ENCODE measurements at regions not wholly inside any gene's neighbourhood (a gene's known extent, or its start where the extent isn't known, plus 50 kb on each side); places are given as distances from the start of the nearest gene placed in this dataset.

GRCh38 chr1:200275415-200275814 is 134.4 kb downstream of the ZNF281 start:
- Histone ChIP-seq H3K27ac (no peak overlapping the region), H3K27me3 (peaks cover 0 to 3% of the 10 kb centered on the region in 2 donors), H3K9me3 (no peaks in the 10 kb centered on the region), H3K4me3 (no peak overlapping the region), H3K4me1 (no peaks in the 10 kb centered on the region), H3K36me3 (no peaks in the 10 kb centered on the region)
- no peak for DNase-seq
- intact Hi-C loops (cut with DNase I; ENCODE audit: low total_unique reads) = loop anchor here (10.0 kb wide), 1 partner anchor 209 kb away; no protein-coding TSS in a partner anchor
- TF ChIP-seq CTCF (IDR thresholded peaks at IDR 0.05) = no peak

GRCh38 chr1:200274116-200274515 is 135.7 kb downstream of the ZNF281 start:
- no peak for TF ChIP-seq CTCF (IDR thresholded peaks at IDR 0.05)
- H3K27me3 ChIP-seq = peaks cover 0 to 3% of the 10 kb centered on the region in 2 donors
- intact Hi-C loops (cut with DNase I; ENCODE audit: low total_unique reads) = loop anchor here (10.0 kb wide), 1 partner anchor 211 kb away; no protein-coding TSS in a partner anchor
- no peaks in the 10 kb centered on the region for H3K4me1 ChIP-seq
- no peak overlapping the region for H3K4me3 ChIP-seq
- no peak for DNase-seq
- no peak overlapping the region for H3K27ac ChIP-seq
- no peaks in the 10 kb centered on the region for H3K36me3 ChIP-seq
- no peaks in the 10 kb centered on the region for H3K9me3 ChIP-seq

DNA sequence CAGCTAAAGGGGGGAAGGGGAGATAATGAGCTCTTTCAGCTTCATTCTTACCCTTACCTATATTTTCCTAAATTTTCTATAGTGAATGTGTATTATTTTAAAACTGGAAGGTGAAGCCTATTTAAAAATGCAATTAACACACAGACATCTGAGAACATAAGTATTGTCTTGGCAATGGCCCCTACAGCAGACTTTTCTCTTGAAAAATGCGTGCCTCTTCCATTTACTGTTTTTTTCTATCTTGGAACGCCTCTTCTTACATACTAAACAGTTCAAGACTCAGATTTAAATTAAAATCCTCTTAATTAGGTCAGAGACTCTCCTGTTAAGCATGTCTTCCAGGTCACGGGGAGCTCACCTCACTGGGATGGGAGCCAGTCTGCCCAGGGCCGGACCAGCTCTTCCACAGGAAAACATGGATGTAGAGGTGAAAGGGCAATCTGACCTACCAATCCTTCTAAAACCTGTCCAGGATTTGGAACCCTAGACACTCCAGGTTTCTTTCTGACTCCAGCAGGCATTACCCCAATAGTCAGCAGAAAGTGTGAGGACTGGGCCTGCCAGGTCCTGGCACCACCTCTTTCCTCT is 137.3 kb downstream of the ZNF281 start:
- intact Hi-C loops (cut with DNase I; ENCODE audit: low total_unique reads) = loop anchor here (10.0 kb wide), 1 partner anchor 212 kb away; no protein-coding TSS in a partner anchor

DNA sequence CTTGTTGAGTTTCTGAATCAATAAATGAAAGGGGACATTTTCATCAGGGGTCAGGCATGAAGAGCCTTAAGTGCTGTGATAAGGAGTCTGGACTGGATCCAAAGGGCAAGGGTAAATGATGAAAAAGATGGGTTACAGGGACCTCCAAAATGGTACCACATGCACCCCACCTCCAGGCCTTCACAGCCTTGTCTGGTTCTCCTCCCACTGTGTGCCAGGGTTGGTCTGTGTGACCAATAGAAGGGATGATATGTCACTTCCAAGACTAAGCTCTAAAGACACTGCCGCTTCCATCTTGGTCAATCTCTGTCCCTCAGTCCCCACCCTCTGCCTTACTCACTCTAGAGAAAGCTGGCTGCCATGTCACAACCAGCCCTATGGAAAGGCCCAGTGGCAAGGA is 140.6 kb downstream of the ZNF281 start:
- Histone ChIP-seq H3K27ac (no peak overlapping the region), H3K27me3 (peaks cover 0 to 3% of the 10 kb centered on the region in 2 donors), H3K9me3 (no peaks in the 10 kb centered on the region), H3K4me1 (no peaks in the 10 kb centered on the region), H3K4me3 (no peak overlapping the region), H3K36me3 (no peaks in the 10 kb centered on the region)
- TF ChIP-seq CTCF (IDR thresholded peaks at IDR 0.05) = no peak
- no peak for DNase-seq
- intact Hi-C loops (cut with DNase I; ENCODE audit: low total_unique reads) = no loop called here

More for the DNA sequence above, 137.3 kb downstream of the ZNF281 start:
- no peak overlapping the region for H3K27ac ChIP-seq
- DNase-seq = no peak
- peaks cover 0 to 3% of the 10 kb centered on the region in 2 donors for H3K27me3 ChIP-seq
- no peak overlapping the region for H3K4me3 ChIP-seq
- no peaks in the 10 kb centered on the region for H3K4me1 ChIP-seq
- no peaks in the 10 kb centered on the region for H3K36me3 ChIP-seq
- no peak for TF ChIP-seq CTCF (IDR thresholded peaks at IDR 0.05)
- H3K9me3 ChIP-seq = no peaks in the 10 kb centered on the region

GRCh38 chr1:200267937-200268336 is 141.9 kb downstream of the ZNF281 start:
- no peaks in the 10 kb centered on the region for H3K4me1 ChIP-seq
- H3K4me3 ChIP-seq = no peak overlapping the region
- H3K27me3 ChIP-seq = peaks cover 0 to under 1% of the 10 kb centered on the region in 2 donors
- intact Hi-C loops (cut with DNase I; ENCODE audit: low total_unique reads) = no loop called here
- DNase-seq = no peak
- no peak for TF ChIP-seq CTCF (IDR thresholded peaks at IDR 0.05)
- no peaks in the 10 kb centered on the region for H3K9me3 ChIP-seq
- H3K27ac ChIP-seq = no peak overlapping the region
- no peaks in the 10 kb centered on the region for H3K36me3 ChIP-seq
